Stimulated activated CD8-positive, alpha-beta memory T cell treated with anti-CD3 and anti-CD28 coated beads, Interleukin-15, amount 100 ng/mL, for 48 hours (primary cell): ENCODE measurements at regions not wholly inside any gene's neighbourhood (a gene's known extent, or its start where the extent isn't known, plus 50 kb on each side); places are given as distances from the start of the nearest gene placed in this dataset.

Experiments
- DNase-seq, 2 donors: peaks; one replicate each; pipeline ENCODE4 v3.0.0-alpha.2; 2020; ENCODE audit warnings: low read depth in 2 of 2

DNA sequence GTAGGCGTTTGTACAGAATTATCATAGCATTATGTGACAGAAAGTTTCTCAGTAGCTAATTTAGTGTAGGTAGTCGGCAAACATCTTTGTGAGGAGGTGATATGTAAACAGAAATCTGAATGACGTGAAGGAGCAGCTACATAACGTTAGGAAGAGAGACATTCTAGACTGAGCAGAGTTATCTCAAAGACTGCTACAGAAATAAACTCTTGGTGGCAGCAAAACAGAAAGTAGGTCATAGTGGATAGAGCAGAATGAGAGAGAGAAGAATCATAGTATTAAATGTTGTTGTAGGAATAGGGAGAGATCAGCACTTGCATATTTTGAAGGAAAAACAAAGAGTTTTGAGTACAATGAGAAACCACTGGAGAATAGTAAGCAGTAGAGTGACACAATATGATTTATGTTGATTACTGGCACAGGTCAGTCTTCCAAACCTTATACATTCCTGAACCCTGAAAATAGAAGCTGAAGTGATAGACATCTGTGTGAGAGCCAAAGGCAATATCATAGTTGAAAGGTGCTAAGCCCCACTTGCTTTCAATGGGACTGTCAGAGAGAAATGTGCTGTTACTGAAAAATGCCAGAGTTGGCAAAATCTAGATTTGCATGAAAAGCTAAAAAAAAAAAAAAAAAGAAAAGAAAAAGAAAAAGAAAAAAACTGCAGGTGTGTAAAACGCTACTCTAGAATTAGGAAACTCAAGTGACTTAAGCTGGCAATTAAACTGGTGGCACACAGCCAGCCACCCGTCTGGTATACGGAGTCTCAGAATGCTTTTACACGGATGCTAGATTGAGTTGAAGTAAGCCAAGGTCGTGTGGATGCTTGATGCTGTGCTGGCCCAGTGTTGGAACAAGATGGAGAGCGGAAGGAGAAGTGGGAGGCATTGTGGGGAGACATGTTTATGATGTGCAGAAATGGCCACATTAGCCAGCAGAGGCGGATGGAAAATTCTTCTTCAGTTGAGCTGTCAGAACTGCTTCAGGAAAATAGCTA lies 750.2 kb upstream of the HS3ST1 start:
- no peak for DNase-seq

GRCh38 chr4:12177416-12177815 lies 748.7 kb upstream of the HS3ST1 start:
- DNase-seq = no peak

- no peak for DNase-seq
Measured at GRCh38 chr4:12173496-12173895, 744.8 kb upstream of the HS3ST1 start.

GRCh38 chr4:12172198-12172973 lies 743.7 kb upstream of the HS3ST1 start:
- DNase-seq = no peak

DNA sequence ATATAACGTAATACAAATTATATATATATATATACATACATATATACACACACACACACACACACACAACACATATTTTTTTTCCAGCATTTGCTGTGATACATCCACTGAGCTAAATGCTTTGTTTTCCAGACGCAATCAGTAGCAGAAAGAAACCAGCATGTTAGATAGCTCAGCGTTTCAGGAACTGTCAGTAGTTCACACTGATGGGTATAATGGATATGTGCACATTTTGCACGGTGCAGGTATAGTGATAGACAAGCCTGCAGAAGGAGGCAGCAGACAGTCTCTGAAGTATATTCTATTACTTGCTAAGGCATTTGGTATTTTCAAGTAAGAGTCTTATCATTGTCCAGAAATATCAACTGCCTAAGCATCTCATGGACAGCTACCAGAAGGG lies 741.6 kb upstream of the HS3ST1 start:
- DNase-seq = no peak

DNA sequence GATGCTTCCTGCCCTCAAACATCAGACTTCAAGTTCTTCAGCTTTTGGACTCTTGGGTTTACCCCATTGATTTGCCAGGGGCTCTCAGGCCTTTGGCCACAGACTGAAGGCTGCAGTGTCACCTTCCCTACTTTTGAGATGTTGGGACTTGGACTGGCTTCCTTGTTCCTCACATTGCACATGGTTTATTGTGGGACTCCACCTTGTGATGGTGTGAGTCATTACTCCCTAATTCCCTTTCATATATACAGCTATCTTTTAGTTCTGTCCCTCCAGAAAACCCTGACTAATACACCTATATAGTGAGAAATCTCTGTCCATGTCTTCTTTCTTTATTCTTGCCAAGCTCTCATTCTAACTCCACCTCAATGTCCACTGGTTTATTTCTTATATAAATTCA lies 736.9 kb upstream of the HS3ST1 start:
- DNase-seq = no peak

DNA sequence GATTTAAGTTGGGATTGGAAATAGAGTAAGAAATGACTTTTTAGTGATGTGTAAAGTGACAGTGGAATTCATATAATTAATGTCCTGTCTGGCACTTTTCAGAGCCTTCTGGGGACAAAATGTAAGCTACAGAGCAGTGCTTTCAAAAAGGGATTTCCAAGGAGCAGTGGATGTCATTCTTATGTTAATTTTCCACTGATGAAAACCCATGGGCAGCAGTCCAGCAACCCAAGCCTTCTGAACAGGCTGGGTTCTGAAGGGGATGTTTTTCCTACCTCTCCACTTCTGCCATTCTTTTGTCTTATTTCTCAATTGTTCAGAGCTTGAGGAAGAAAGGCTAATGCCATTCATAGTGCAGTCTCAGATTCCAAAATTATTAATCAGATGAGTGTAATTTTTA lies 717.6 kb upstream of the HS3ST1 start:
- DNase-seq = no peak

DNA sequence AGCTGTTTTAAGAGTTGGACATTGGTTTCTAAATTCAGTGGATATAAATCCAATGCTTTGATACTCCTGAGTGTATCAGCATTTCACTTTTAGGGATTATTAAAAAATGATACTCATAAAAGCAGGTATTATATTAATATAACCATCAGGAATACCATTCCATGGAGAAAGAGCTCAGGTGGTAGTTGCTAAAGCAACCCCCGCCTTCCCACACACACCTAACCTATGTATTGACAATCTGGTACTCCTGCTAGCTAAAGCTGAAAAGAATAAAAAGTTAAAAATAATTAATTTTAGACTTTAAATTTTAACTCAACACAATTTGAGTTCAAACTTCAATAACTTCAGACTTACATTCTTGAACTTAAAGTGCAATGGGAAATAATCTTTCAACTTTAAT lies 717.1 kb upstream of the HS3ST1 start:
- no peak for DNase-seq

DNA sequence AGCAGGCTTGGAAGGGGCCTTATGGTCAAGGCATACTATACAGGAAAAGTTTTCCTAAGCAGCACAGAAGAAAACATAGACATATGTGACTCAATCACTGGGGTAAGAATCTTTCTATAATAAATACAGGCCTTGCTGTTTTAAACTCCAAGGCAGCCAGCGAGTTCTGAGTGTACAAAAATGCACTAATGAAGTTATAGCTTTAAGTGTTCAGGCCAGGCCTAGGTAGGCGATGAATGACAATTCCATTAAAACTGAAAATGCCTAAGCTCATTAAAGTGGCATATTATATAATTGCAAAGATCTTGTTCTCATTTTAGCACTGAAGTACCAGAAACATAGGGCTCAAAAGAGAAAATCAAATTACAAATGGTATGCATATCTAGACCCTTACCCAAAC lies 716.4 kb upstream of the HS3ST1 start:
- no peak for DNase-seq

DNA sequence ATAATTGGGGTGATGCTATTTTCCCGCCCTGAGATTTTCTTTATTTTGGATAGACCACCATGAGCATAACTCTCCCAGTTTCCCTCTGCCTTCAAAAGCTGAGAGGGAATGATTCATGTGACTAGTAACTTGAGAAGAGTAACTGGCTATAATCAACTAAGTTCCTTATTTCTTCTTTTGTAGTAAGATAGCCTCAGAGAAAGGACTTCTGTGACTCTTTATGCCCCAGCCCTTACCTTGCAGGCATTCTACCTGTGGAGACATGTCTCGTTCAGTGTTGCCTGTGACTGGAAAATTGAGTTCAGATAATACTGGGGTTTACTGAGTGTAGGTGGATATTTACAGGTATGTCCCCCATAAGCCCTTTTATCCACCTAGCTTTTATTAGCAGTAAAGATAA lies 715.4 kb upstream of the HS3ST1 start:
- no peak for DNase-seq

DNA sequence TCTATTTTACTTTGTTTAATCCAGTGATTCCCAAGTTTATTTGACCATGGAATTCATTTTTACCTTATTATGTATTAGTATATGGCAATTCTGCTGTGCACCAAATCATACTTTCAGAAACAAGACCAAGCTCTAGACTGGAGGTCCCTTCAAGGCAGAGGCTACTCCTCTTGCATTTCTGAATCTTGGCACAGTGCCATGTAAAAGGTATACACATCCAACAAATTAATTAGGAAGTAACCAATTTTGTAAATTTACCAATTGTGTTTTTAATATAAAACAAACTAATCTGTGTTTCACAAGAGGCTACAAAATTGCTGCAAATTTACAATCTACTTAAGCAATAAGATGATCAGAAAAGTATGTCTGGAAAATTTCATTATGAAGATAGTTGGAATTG lies 712.2 kb upstream of the HS3ST1 start:
- no peak for DNase-seq

GRCh38 chr4:12139296-12139695 lies 710.6 kb upstream of the HS3ST1 start:
- no peak for DNase-seq

DNA sequence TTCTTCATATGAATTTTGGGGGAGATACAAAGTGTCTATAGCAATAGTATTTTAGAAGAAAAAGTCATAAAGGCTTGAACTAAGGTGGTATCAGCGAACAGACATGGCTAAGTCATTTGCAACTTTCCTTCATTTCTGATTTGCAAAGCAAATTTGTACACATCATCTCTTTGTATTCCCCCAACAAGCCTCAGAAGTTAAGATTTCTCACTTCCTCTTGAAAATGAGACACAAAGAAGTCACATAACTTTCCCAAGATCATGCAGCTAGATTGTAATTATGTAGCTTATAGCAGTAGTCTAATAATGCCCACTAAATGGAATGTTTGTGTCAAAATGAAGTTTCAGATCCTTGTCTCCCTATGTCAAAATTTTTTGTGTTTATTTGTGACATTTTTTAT lies 709.8 kb upstream of the HS3ST1 start:
- no peak for DNase-seq

DNA sequence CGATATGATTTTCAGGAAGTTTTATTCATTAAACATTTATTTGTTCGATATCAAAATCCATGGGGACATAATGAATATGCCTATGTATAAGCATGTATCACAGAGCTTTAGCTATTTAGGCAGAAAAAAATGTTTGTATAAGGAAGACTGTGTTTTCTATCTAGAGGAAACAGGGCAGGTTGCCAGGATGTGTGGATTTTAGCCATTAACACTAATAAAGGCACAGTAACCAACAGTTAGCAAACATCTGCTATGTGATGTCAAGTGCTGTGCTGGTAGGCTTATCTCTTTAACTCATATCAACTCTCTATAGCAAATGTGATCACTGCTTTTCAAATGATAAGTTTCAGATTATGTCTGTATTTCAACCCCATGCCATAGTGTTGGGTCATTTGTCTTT lies 708.9 kb upstream of the HS3ST1 start:
- no peak for DNase-seq

GRCh38 chr4:12126474-12126873 lies 697.8 kb upstream of the HS3ST1 start:
- DNase-seq = no peak

DNA sequence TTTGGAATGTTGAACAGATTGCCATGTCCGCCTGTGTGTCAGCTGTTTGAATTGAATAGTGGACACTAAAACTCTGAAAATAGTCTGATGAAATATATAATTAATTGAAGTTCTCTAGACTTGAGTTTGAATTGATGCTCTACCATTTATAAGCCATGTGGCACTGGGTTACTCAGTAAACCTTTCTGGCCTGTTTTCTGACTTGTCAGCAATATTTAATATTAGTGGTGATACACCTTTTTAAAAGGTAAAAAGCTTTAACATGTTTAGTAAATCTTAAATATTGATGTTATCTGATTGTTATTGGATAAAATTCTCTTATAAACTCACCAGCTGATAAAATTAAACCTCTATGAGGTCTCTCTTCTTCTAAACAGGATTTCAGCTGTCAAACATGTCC lies 695.4 kb upstream of the HS3ST1 start:
- no peak for DNase-seq

DNA sequence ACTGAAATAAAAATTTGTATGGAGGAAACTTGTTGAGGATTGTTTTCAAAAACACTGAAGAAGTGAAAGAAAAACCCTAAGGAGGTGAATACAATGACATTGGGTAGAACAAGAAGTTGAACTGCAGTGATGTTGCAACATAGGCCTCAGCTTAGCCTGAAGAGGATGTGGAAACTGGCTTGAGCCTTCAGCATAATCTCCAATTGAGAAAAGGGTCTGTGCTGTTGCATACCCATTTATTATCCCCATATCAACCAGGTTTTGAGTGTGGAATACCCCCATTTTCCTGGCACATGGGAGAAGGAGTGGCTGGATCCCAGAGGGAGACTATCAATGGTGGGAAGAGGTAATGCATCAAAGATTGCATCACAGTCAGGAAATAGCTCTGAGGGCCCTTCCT lies 695.0 kb upstream of the HS3ST1 start:
- DNase-seq = no peak

DNA sequence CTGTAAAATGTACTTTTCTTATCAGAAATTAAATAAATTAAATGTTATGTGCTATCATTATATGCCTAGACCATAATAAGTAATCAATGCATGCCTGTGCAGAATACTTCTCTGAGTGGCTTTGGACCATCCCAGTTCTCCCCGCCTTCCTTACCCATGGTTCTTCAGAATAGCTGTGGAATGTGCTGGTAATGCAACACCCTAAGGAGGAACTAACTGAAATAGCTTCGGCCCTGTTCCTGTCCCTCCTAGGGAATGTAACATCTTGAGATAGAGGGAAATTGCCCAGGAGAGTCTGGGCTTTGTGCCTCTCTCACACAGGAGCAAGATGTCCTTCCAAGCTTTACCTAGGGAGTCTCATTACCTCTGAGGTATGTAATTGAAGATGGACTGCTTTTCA lies 693.6 kb upstream of the HS3ST1 start:
- DNase-seq = no peak

DNA sequence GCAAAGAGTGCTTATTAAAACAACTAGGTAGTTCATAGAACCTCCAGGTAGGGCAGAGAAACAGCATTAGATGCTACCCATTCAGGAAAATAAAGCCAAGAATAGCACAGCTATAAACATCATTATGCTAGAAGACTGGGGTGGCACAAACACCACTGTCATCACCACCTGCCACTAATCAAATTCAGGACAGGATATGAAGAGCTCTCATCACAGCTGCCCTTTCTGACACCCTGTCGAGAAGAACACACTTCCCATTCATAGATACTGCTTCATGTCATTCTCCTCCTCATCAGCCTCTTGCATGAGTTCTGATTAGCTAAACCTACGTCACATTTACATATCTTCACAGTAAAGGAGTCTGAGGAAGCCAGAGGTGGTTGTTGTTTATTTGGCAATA lies 692.3 kb upstream of the HS3ST1 start:
- no peak for DNase-seq

GRCh38 chr4:12118651-12119213 lies 690.0 kb upstream of the HS3ST1 start:
- no peak for DNase-seq

- no peak for DNase-seq
Measured at GRCh38 chr4:12116009-12116552, 687.4 kb upstream of the HS3ST1 start.

DNA sequence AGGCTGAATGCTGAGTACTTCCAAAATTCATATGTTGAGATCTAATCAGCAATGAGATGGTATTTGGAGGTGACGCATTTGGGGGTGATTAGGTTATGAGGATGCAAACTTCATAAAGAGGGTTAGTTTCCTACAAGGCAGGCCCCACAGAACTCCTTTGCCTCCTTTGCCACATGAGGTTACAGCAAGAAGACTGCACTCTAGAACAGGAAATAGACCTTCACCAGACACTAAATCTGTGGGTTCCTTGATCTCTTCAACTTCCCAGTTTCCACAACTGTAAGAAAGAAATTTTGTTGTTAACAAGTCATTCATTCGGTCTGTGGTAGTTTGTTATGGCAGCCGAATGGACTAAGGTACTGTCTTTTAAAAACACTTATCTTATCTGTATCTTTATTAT lies 681.9 kb upstream of the HS3ST1 start:
- DNase-seq = no peak
